Islet of Langerhans (tissue), 1 donor: ENCODE measurements at regions not wholly inside any gene's neighbourhood (a gene's known extent, or its start where the extent isn't known, plus 50 kb on each side); places are given as distances from the start of the nearest gene placed in this dataset.

Source experiments
- FAIRE-seq: peaks from one replicate; lab custom pipeline; 2011; peaks lifted over from hg19 to GRCh38; lab: Jason Lieb, UNC

DNA sequence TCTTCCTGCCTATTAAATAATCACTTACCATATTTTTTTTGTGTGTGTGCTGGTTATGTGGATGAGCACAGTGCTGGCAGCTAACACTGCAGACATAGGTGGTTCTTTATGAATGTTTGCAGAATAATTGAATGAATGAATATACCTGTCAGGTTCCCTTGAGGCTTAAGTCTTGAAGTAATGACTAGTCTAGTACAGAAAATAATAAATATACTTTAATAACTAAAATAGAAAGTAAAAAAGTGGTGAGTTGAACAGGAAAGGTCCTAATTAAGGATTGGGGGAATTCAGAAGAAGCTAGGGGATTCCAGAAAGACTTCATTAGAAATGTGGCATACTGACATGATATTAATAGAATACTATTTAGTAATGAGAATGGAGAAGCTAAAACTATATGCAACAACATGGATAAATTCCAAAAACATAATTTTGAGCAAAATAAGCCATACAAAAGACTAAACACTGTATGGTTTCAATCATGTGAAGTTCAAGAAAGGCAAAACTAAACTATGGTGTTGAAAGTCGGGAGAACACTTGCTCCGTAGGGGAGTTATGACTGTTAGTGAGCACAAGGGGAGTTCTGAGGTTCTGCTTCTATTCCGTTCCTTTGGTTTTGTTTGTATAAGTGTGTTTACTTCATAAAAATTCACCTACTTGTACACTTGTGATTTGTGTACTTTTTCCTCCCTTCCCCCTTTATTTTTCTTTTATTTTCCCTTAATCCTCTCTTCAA is 464.6 kb downstream of the MTX2 start:
- FAIRE-seq, result no peak

DNA sequence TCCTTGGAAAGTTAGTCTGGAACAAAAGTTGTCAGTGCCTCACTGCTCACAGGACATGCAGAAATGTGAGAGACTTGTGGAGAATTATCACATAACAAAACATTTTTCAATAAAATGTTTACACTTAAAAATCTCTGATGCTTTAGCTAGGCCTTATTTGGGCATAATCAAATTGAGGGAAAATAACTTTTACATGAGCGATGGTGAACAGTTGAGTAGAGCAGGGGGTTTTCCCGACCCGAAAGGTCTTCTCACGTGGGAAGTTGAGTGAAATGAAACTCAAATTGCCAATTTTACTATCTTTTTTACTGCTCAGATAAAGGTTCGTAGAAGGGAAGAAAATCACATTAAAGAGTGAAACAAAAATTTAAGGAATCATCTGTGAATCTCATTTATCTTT is 465.6 kb downstream of the MTX2 start:
- no peak for FAIRE-seq

DNA sequence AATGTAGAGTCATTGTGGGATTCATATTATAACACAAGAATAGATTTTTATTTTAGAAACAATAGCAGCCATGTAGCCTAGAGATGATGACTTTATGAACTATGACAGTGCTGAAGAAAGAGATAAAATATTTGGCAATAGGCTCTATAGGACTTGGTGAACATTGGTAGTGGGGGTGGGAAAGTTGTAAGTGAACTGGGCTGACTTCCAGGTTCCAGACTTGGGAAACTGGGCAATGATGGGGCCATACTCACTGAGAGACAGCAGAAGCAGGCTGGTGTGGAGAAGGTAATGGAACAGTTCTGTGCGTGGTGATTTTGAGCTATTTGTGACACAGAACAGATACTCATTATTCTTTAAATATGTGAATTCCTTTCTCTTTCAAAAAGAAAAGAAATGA is 470.3 kb upstream of the HNRNPA3 start:
- FAIRE-seq, result no peak

DNA sequence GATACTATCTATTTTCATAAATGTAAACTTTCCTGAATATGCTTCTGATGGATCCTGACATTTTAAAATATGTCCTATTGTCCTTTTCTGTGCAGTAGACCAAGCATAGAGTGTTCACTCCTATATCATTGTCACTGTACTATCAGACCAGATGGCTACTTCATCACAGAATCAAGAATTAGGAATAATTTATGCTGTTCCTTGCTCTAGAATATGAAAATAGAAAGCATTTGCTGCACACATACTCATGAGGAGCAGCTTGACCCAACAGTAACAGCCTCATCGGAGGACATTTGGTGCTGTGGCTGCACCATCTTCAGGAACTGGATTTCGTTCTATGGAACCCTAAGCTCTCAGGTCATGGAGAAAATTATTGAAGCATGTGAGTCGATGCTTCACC is 468.9 kb upstream of the HNRNPA3 start:
- no peak for FAIRE-seq

DNA sequence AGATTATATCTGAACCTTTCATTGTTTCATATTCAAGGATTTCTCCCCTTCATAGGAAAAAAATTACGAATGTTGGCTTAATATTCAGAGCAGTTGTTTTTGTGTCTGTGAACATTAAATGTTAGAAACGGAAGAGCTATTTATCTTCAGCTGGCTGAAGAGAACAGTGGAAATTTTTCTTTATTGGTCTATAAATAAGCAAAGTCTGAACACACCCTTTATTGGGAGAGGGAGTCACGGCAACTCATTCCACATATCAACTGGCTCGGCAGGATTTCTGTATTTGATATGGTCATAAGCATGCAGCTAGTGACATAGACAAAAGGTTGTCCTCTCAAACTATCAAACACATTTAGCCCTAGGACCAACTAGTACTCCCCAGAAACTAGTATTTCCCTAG is 468.4 kb upstream of the HNRNPA3 start:
- FAIRE-seq, result no peak

DNA sequence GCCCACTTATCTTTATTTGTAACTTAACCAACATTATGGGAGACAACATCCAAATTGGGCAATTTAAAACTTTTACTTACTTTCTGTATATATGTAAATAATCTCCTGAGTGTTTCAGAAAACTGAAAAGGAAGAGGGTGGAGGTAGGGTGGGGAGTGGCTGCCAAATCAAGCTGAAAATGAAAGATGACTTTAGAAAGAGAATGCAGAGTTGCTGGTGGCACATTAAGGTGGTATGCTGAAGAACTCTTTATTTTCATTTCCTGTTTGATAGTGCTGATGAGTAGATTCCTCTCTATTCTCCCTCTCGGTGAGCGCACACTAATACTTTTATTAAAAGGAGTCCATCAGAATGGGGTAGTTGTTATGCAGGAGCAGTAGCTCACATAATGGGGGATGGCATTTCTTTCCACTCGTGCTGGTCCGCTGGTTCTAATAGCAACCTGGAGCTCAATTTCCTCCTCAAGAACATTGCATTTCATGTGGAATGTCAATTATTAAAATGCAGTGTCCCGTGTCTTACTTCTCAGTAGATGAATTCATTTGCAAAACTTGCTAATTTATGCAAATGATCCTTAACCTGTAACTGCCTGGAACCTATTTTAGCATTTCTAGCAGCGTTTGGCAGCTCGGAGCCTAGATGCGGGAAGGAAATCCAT is 466.9 kb upstream of the HNRNPA3 start:
- FAIRE-seq, result no peak

DNA sequence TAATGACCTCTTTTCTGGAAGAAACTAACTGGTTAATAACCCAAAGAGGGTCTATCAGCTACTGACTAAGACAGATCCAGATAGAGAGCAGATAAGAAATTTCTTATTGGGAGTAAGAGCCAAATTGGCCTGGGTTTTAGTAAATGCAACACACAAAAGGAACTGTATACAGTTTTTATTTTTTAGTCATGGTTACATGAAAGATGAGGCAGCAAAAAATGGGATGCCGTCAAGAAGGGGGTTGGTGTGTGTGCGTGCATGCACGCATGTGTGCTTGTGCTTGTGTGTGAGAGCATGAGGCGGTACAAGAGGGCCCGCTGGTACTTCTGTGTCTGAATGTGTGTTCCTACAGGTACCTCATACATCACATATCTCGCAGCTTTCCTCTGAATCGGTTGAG is 466.2 kb upstream of the HNRNPA3 start:
- FAIRE-seq, result no peak

DNA sequence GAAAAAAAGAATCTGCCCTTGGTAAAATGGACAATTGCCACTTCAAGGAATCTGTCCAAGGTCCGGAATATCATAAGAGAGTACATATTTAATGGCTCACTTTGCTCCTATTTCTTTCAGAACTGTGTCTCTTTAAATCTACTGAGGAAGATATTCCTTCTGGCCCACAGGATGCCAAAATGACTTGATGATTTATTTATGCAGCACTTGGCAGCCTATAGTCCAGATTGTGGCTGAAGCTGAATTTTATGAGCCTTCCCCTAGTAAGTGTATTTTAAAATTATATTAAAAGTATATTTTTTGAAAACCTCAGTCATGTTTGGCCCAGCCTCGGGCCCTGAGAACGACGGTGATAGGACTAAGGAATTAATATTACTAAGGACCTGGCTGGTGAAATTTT is 465.1 kb upstream of the HNRNPA3 start:
- FAIRE-seq, result no peak

DNA sequence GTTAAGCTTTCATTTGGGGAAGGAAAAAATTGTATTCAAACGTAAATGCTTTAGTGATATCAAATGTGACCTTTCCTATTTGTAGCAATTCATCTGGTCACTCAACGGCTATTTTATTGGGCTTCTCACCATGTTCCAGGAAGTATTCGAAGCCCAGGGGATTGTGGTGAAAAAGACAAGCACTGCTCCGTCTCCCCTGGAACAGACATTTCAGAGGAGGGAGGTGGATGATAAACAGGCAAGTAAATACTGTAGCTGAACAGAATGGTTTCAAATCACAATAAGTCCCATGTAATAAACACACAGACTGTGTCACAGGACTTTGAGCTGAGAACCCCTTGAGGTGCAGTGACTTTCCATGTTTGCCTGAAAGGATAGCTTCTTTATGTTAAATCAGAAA is 464.7 kb upstream of the HNRNPA3 start:
- FAIRE-seq, result no peak

DNA sequence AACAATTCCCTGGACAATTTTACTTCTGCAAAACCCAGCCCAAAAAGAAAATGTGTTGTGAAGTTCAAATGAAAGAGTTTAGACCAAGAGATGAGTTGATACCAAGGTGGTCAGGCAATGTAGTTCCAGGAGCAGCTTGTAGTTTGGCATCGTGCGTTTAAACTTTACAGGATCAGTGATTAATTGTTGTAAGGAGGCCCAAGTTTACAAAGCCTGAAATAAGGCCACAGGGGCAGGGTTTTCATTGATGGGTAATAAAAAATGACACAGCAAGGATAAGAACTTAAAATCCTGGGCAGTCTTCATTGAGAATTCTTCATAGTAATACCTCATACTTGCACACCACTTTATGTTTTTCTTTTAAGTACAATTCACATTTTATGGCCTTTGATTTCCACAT is 463.9 kb upstream of the HNRNPA3 start:
- no peak for FAIRE-seq

DNA sequence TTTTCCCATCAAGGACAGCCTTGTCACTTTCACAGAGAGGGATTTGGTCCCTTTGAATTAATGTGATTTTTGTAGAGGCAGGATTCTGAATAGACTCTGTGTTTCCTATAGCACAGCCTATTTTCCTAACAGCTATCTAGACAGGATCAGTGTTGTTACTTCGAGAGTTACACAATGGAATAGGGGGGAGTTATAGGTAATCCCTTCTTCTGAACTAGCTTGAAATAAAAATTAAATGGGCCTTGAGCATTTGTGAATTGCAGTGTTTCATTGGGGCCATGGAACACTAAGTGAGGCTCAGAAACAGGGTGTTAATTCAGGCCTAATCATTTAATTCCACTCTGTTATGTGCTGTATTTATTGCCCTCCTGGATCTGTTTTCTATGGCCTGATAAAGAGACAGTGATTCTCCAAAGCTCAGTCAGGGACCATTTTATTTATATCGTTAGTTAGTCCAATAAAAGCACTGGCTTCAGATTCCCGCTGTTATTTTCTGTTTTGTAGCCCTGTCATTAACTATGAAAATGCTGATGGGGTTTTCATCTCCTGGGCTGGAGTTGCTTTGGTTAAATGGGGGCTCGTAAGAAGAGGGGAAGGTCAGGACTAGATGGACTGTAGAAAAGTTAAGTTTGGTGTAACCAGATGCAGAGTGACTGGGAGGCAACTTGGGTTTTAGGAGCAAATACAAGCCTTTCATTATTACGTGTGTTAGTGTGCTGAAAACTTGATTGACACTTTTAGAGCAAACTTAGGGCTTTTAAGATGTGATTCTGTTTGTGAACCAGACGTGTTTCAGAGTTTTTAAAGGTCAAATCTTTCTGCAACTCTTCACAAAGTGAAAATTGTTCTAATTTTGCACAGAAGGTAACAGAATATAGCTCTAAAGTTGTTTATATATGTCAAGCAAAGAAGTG is 461.0 kb upstream of the HNRNPA3 start:
- no peak for FAIRE-seq

DNA sequence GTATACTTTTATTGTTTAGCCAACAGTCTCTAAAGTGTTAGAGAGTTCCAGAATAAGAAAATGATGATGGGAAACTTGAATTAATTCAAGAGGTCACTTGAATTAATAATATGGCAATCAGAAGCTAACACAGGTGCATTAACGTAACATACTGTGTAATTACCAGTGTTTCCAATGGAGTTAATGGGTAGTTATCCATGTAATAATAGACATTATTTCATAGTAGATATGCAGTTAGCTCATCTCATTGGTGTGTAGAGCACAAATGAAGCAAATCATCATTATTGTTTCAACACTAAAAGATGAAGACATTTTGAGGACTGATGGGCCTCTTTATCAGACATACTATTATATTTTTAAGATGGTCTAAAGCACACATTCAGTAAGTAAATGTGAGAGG is 460.3 kb upstream of the HNRNPA3 start:
- FAIRE-seq, result no peak

DNA sequence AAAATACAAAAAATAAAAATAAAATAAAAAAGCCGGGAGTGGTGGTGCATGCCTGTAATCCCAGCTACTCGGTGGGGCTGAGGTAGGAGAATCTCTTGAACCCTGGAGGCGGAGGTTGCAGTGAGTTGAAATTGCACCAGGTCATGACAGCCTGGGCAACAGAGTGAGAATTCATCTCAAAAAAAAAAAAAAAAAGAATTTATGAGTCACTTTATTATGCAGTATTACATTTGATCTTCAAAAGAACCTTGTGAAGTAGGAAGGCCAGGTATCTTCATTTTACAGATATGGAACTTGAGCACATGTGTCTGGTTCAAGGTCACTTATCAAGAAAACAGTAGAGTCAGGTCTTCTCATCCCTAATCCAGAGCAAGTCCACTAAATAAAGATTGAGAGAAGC is 459.4 kb upstream of the HNRNPA3 start:
- no peak for FAIRE-seq

DNA sequence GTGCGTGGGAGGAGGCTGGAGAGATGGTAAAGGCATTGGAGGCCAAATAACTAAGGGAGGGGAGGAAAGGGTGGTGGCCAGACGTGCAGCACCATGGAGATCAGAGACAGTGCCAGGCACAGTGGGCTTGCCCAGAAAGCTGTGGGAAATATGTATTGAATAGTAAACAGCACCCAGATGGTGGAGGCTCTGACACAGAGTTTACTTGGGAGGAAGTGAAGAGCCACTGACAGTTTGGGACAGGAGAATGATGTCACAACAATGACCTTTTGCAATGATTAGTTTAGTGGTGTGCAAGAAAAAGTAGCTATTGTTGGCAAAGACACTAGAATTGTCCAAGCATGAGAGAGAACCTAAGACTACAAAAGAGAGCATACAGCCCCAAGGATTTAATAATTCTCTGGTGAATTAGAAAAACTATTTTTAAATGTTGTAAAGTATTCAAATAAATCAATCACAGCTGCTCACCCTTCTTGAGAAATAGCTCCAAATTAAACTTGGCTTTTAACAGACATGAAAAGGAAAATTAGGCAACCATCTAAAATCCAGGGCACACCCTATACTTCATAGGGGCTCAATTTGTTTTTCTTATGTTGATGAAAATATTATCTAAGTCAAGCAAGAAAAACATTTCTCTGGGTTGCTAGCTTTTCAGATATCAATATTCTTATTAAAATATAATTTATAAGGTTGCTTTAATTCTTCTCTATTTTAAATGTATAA is 458.7 kb upstream of the HNRNPA3 start:
- FAIRE-seq, result no peak

DNA sequence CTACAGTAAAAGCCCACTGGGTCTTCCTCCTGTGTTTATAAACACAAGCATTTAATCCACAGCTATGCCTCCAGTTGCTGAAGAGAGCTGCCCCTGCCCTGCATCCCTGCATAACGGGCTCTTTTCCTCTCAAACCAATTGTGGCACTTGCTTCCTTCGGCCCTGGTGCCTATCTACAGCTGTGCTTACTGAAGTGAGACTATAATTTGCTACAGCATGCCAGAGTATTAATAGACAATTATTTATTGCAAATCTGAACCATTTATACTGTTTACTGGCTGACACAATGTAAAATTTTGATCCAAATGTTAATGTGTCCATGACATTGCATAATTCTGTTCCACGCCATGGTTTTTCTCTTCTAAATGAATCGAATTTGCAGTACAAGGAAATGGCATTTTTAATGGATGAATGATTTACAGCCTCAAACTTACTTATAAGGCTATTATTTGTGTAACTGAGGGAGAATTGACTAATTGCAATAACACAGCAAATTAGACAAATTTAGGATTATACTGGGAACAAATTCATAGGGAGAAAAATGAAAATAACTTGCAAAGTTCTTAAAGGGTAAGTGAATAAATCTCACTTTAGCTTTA is 457.0 kb upstream of the HNRNPA3 start:
- FAIRE-seq, result no peak

DNA sequence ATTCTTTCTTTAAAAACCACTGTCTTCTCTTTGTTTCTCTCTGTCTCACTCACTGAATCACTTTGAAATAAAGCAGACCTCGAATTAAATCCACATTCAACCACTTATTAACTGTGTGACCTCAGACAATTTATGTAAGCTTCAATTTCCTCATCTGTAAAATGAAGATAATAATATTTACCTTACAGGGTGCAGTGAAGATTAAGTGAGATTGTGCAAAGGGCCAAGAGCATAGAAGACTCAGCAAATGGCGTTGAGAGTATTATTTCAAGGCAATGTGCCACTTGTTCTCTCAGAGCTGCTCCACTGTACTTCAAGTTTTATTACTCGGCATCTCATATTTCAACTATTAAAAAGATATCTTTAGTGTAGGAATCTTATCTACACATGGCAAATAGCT is 454.2 kb upstream of the HNRNPA3 start:
- no peak for FAIRE-seq

DNA sequence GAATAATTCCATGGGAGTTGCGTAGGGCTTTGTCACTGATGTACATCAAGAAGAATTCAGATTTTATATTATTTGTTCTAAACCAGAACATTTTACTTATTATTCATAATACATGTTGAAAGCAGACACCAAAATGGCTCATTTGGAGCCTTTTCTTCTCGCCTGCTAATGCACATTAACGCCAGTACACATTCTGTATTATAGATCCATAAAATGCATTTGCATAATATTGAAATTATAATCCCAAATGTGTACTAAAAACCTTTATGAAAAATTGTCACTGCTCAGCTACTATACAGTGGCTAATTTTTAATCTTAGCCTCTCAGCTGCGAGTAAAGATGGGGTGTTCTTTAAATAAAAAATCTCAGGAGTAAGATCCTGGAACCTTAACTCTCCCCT is 452.2 kb upstream of the HNRNPA3 start:
- FAIRE-seq, result no peak

DNA sequence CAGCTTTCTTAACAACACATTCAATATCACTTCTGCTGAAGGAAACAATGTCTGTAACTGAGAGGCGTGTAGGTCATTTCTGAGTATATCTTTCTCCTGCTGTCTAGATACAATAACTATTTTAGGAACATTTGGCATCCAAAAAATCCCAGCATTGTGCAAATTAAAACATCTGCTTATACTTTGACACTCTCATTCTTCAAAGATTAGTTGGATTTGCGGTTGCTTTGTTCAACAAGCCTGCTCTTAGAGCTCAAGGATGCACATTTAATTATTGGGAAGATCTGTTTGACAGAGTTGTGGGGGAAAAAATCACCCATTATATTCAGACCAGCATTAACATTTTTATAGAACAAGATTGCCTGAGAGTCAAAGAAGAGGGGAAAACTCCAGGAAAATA is 449.5 kb upstream of the HNRNPA3 start:
- FAIRE-seq, result no peak

DNA sequence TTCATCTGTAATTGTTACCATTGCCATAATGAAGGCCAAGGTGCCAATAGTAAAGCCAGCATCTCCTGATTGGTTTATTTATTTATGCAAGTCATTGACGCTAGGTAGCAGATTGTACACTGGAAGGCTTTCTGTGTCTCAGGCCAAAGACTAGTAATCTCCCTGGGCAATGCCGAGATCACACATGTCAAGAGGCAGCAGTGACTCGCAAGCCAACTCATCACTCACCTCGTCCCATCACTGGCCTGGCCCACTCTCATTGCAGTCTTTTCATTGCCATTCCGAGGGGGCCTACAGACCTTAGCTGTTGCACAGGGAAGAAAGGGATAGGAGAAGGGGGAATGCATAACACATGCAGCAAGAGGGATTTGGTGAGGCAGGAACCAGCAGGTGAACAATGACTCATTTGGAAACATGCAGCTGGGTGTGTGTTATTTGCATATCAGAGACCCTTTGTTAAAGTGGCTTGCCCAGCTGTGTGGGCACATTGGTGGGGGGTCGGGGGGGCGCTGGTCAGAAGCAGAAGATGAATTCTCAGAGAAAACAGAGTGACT is 448.7 kb upstream of the HNRNPA3 start:
- no peak for FAIRE-seq

DNA sequence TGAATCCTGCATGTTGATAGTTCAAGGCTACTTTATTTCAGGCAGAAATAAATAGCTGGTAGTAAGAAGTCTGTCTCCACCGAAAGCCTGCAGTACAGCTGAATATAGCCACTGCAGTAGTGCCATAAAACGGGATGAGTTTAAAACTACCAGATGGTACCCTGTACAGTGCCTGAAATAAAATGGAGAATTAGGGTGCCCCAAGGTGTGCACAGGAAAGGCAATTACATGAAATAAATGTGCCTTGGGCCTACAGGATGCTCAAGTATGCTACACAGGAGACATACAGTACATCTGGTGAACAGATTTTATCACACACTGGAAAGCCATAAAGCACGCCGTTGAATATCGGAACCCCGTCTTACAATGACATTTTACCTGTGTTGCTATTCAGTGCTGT is 447.7 kb upstream of the HNRNPA3 start:
- FAIRE-seq, result no peak

DNA sequence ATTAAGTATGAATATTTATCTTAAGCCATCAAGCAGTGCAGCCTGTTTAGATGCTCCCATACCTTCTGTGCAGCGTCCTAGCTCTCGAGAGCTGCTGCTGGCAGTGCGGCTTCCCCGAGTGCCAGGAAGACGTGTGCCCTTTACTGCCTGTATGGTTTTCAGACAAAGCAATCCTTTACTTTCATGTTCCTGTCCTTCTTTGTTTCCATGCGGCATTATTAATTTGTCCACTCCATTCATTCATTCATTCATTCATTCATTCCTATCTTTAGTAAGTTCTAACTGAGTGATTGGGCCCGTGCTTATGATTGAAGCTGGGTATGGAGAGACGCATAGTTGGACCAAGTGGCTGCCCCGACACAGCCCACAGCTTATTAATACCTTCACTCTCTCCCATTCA is 446.6 kb upstream of the HNRNPA3 start:
- FAIRE-seq, result no peak

DNA sequence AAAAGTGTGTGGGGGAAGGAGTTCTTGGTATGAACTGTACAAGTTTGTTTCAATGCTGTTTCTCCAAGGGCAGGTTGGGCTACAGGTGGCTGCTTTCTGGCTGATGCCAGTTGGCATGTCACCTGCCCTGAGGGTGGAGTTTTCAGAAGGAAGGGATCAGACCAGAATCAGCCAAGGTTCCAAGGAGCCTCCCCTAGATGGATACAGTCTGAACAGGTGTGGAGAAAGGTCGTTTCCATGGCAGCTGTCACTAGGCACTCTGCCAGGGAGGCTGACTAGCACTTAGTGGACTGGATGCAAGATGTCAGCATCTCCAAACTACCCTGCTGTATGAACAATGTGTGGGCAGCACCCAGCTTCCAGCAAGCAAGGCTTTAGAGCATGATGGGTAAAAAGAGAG is 444.4 kb upstream of the HNRNPA3 start:
- no peak for FAIRE-seq
